IMR-90 (cell line): ENCODE measurements at regions not wholly inside any gene's neighbourhood (a gene's known extent, or its start where the extent isn't known, plus 50 kb on each side); places are given as distances from the start of the nearest gene placed in this dataset.

Experiments
- ATAC-seq: fragments of 200-7000 bp; cut with Tn5 transposase; 2 replicates; pipeline ENCODE4 v1.9.1; 2020; ENCODE audit warnings: low read depth, mild to moderate bottlenecking, moderate library complexity
- BruUV-seq: library from RNA; stranded (reverse); fragments of 400-500 nt; replicated peaks from 2 replicates; lab custom pipeline; 2021; lab: Mats Ljungman, UMichigan
- CTCF ChIA-PET: fragments of 300-600 bp; formaldehyde crosslinking; extraction: SDS; loops from one replicate; lab custom pipeline; 2021; ENCODE audit warnings: antibody characterized with exemption; lab: Yijun Ruan, JAX
- POLR2A ChIA-PET: fragments of 300-600 bp; sonication (Branson Sonifier 250); formaldehyde crosslinking; loops from one replicate; lab custom pipeline; 2022; ENCODE audit warnings: antibody characterized with exemption; ENCODE audit not compliant: unreplicated experiment; lab: Charles Lee
- DNase-seq: peaks from one replicate; pipeline ENCODE4 v3.0.0; 2013
- H2AFZ ChIP-seq: replicated peaks from 2 replicates; pipeline ENCODE3; 2013; ENCODE audit warnings: low read length, mild to moderate bottlenecking; ENCODE audit not compliant: poor library complexity
- H2AK5ac ChIP-seq: 2 replicates; pipeline ENCODE4 v1.6.1; 2013; ENCODE audit warnings: low read depth, low read length, inconsistent platforms
- H2AK9ac ChIP-seq: replicated peaks from 2 replicates; pipeline ENCODE3; 2013; ENCODE audit warnings: mild to moderate bottlenecking, low read depth, low read length, moderate library complexity; ENCODE audit not compliant: poor library complexity
- H2BK120ac ChIP-seq: 2 replicates; pipeline ENCODE4 v1.6.1; 2013; ENCODE audit warnings: low read depth, low read length, inconsistent platforms
- H2BK15ac ChIP-seq: 3 replicates; pipeline ENCODE4 v1.6.1; 2013; ENCODE audit warnings: low read depth, low read length, inconsistent platforms
- H2BK20ac ChIP-seq: 2 replicates; pipeline ENCODE4 v1.6.1; 2013; ENCODE audit warnings: low read depth, mild to moderate bottlenecking, inconsistent platforms, low read length, moderate library complexity
- H2BK5ac ChIP-seq: 2 replicates; pipeline ENCODE4 v1.6.1; 2013; ENCODE audit warnings: mild to moderate bottlenecking, low read depth, low read length, inconsistent platforms; ENCODE audit not compliant: poor library complexity, severe bottlenecking
- H3K14ac ChIP-seq: replicated peaks from 2 replicates; pipeline ENCODE4 v1.6.1; 2013; ENCODE audit warnings: low read depth, low read length, inconsistent platforms
- H3K18ac ChIP-seq: 2 replicates; pipeline ENCODE4 v1.6.1; 2013; ENCODE audit warnings: low read depth, low read length, control low read depth
- H3K23ac ChIP-seq: 2 replicates; pipeline ENCODE4 v1.6.1; 2013; ENCODE audit warnings: low read depth, low read length, inconsistent platforms
- H3K27ac ChIP-seq: 2 replicates; pipeline ENCODE4 v1.5.1; 2013; ENCODE audit warnings: mild to moderate bottlenecking, control low read depth, low read length; ENCODE audit not compliant: insufficient read depth
- H3K27me3 ChIP-seq: 2 replicates; pipeline ENCODE4 v1.6.1; 2013; ENCODE audit warnings: low read length; ENCODE audit not compliant: control insufficient read depth, insufficient read depth
- H3K36me3 ChIP-seq: 2 replicates; pipeline ENCODE4 v1.6.1; 2013; ENCODE audit warnings: low read length, mixed read lengths; ENCODE audit not compliant: control insufficient read depth, insufficient read depth
- H3K4ac ChIP-seq: 2 replicates; pipeline ENCODE4 v1.6.1; 2013; ENCODE audit warnings: low read depth, low read length, inconsistent platforms
- H3K4me1 ChIP-seq: 2 replicates; pipeline ENCODE4 v1.6.1; 2013; ENCODE audit warnings: low read length, mixed read lengths; ENCODE audit not compliant: control insufficient read depth, insufficient read depth
- H3K4me2 ChIP-seq: 2 replicates; pipeline ENCODE4 v1.6.1; 2013; ENCODE audit warnings: low read depth, mild to moderate bottlenecking, control low read depth, low read length, moderate library complexity
- H3K4me3 ChIP-seq: 2 replicates; pipeline ENCODE4 v1.5.1; 2013; ENCODE audit warnings: low read depth, mild to moderate bottlenecking, control low read depth, low read length, moderate library complexity; ENCODE audit not compliant: insufficient read depth
- H3K56ac ChIP-seq: 2 replicates; pipeline ENCODE4 v1.6.1; 2013; ENCODE audit warnings: low read length, inconsistent platforms; ENCODE audit not compliant: insufficient read depth; ENCODE audit errors: extremely low read depth
- H3K79me1 ChIP-seq, 2 experiments: 2 replicates each; pipeline ENCODE4 v1.6.1; 2013; ENCODE audit warnings: low read length in 2 of 2, inconsistent platforms in 1 of 2, low read depth in 1 of 2
- H3K9ac ChIP-seq: 2 replicates; pipeline ENCODE4 v1.6.1; 2013; ENCODE audit warnings: low read depth, low read length, control low read depth
- H3K9me1 ChIP-seq: 2 replicates; pipeline ENCODE4 v1.6.1; 2013; ENCODE audit warnings: low read length, inconsistent platforms; ENCODE audit not compliant: insufficient read depth
- H3K9me3 ChIP-seq: 2 replicates; pipeline ENCODE4 v1.6.1; 2013; ENCODE audit warnings: low read length; ENCODE audit not compliant: control insufficient read depth, insufficient read depth
- H4K20me1 ChIP-seq: 2 replicates; pipeline ENCODE4 v1.6.1; 2013; ENCODE audit warnings: low read length, inconsistent platforms; ENCODE audit not compliant: insufficient read depth
- H4K5ac ChIP-seq: 2 replicates; pipeline ENCODE4 v1.6.1; 2013; ENCODE audit warnings: mild to moderate bottlenecking, low read depth, low read length, control low read depth
- H4K8ac ChIP-seq, 2 experiments: 2 replicates each; pipeline ENCODE4 v1.6.1; 2013; ENCODE audit warnings: low read depth in 2 of 2, low read length in 2 of 2, control low read depth in 1 of 2, inconsistent platforms in 1 of 2
- H4K91ac ChIP-seq: 2 replicates; pipeline ENCODE4 v1.6.1; 2013; ENCODE audit warnings: low read depth, low read length, inconsistent platforms; ENCODE audit not compliant: insufficient read depth
- BHLHE40 ChIP-seq: fragments of 150-350 bp; IDR thresholded peaks from 2 replicates; pipeline ENCODE4 v1.6.1; 2016; ENCODE audit warnings: mild to moderate bottlenecking, low read depth, low read length
- CEBPB ChIP-seq: IDR thresholded peaks from 2 replicates; pipeline ENCODE4 v1.6.1; 2012; ENCODE audit warnings: low read depth, low read length, improper control_type of control experiment
- CHD1 ChIP-seq: IDR thresholded peaks from 2 replicates; pipeline ENCODE4 v1.6.1; 2012; ENCODE audit warnings: low read depth, low read length, improper control_type of control experiment
- FOS ChIP-seq: fragments of 150-350 bp; IDR thresholded peaks from 2 replicates; pipeline ENCODE4 v1.6.1; 2016; ENCODE audit warnings: low read depth, low read length
- MAFK ChIP-seq: IDR thresholded peaks from 2 replicates; pipeline ENCODE4 v1.6.1; 2012; ENCODE audit warnings: low read depth, low read length, improper control_type of control experiment
- MAZ ChIP-seq: IDR thresholded peaks from 2 replicates; pipeline ENCODE4 v1.6.1; 2012; ENCODE audit warnings: low read depth, mild to moderate bottlenecking, low read length, improper control_type of control experiment, moderate library complexity, borderline replicate concordance
- MXI1 ChIP-seq: IDR thresholded peaks from 2 replicates; pipeline ENCODE4 v1.6.1; 2012; ENCODE audit warnings: low read depth, mild to moderate bottlenecking, low read length, moderate library complexity, borderline replicate concordance
- NFE2L2 ChIP-seq: fragments of 150-350 bp; IDR thresholded peaks from 2 replicates; pipeline ENCODE4 v1.6.1; 2016; ENCODE audit warnings: low read depth, mild to moderate bottlenecking, low read length
- POLR2A ChIP-seq: IDR thresholded peaks from 2 replicates; pipeline ENCODE4 v1.6.1; 2012; ENCODE audit warnings: mild to moderate bottlenecking, low read depth, low read length
- RAD21 ChIP-seq: IDR thresholded peaks from 2 replicates; pipeline ENCODE4 v1.6.1; 2012; ENCODE audit warnings: low read length, improper control_type of control experiment
- RCOR1 ChIP-seq: IDR thresholded peaks from 2 replicates; pipeline ENCODE4 v1.6.1; 2012; ENCODE audit warnings: mild to moderate bottlenecking, low read length, improper control_type of control experiment; ENCODE audit not compliant: insufficient replicate concordance
- RFX5 ChIP-seq: IDR thresholded peaks from 2 replicates; pipeline ENCODE4 v1.8.0; 2012; ENCODE audit warnings: low read depth, mild to moderate bottlenecking, low read length, moderate library complexity
- SMC3 ChIP-seq: fragments of 150-350 bp; IDR thresholded peaks from 2 replicates; pipeline ENCODE4 v1.6.1; 2016; ENCODE audit warnings: low read depth, mild to moderate bottlenecking, antibody characterized with exemption, low read length, moderate library complexity
- WGBS, 2 experiments: methylation state at CpG; one replicate each; pipeline versions ENCODE4 v1.1.5 to v1.1.7; 2013; ENCODE audit warnings: missing lambda C conversion rate in 2 of 2; ENCODE audit not compliant: insufficient read length in 1 of 2; ENCODE audit errors: extremely low coverage in 2 of 2; 5-methylcytosine and 5-hydroxymethylcytosine counted together
- dilution Hi-C: fragments of 300-500 bp; cut with HindIII; formaldehyde crosslinking; loops from one replicate; pipeline ENCODE4 v1.14.3; 2018; ENCODE audit warnings: low sequenced_read_pairs; ENCODE audit not compliant: unreplicated experiment
- in situ Hi-C: fragments of 300-500 bp; cut with MboI; formaldehyde crosslinking; loops from 3 replicates; pipeline ENCODE4 v1.14.3; 2019; ENCODE audit warnings: low sequenced_read_pairs, inconsistent platforms, mixed read lengths
- intact Hi-C: fragments of 100-400 bp; cut with micrococcal nuclease; formaldehyde crosslinking; loops from 2 replicates; pipeline ENCODE4 v1.10.0; 2022
- TF ChIP-seq, protein P1 (sequence below): fragments of 150-350 bp; IDR thresholded peaks from 2 replicates; pipeline ENCODE4 v1.6.1; 2016; ENCODE audit warnings: low read depth, mild to moderate bottlenecking, low read length, moderate library complexity, borderline replicate concordance
- TF ChIP-seq, protein P2 (sequence below): conservative IDR thresholded peaks from 2 replicates; pipeline ENCODE4 v1.5.1; 2012; ENCODE audit warnings: mild to moderate bottlenecking, low read depth, low read length, improper control_type of control experiment
- TF ChIP-seq, protein P3 (sequence below): fragments of 150-350 bp; IDR thresholded peaks from 2 replicates; pipeline ENCODE4 v1.6.1; 2017; ENCODE audit warnings: mild to moderate bottlenecking, antibody characterized with exemption, low read length, low read depth

DNA sequence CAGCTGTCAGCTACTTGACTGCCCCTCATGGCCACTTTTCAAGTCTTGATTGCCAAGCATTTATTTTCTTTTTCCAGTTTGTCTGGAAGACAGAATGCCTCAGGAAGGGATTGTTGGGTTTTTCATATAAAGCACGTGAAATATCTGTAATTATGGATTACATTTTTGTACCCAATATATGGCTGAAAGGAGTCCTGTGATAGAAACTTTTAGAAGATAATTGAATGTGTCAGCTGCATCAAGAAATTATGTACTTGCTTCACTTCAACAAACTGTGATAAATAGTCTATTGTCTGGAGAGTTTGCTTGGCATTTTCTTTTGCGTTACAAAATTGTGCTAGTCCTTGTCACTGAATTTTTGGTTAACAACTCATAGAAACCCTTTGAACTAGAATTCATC, 247.9 kb upstream of the SLCO3A1 start:
- Histone ChIP-seq H2BK5ac (no peak overlapping the region), H4K20me1 (no peaks in the 10 kb centered on the region), H2BK15ac (no peak overlapping the region), H4K5ac (no peak overlapping the region), H3K27ac (no peak overlapping the region), H2BK20ac (no peak overlapping the region), H3K56ac (no peak overlapping the region), H2BK120ac (no peak overlapping the region), H3K4me1 (no peaks in the 10 kb centered on the region), H3K36me3 (no peaks in the 10 kb centered on the region), H4K91ac (no peak overlapping the region), H3K4me2 (no peak overlapping the region), H3K4me3 (no peak overlapping the region), H2AK5ac (no peak overlapping the region), H3K9me3 (no peaks in the 10 kb centered on the region), H3K9me1 (no peaks in the 10 kb centered on the region), H3K14ac (no peak overlapping the region), H3K9ac (no peak overlapping the region), H2AK9ac (no peak overlapping the region), H4K8ac (no peak overlapping the region), H3K27me3 (no peaks in the 10 kb centered on the region; the same call in 1 of the 2 replicates), H3K4ac (no peak overlapping the region), H2AFZ (no peak overlapping the region), H3K18ac (no peak overlapping the region), H3K79me1 (no peaks in the 10 kb centered on the region), H3K23ac (no peak overlapping the region)
- in situ Hi-C loops (no loop called here), dilution Hi-C loops (no loop called here), intact Hi-C loops (no loop called here)
- ChIA-PET CTCF (interaction anchor here (1.3 kb wide), 1 partner anchor 29 kb away, joined by 3 read pairs; no protein-coding TSS in a partner anchor), POLR2A (no interaction called here)
- ATAC-seq = no peak
- no TSS peak for BruUV-seq
- no CpG with 5 or more reads among the region's 2 CpGs for WGBS, 2 experiments
- DNase-seq = no peak
- TF ChIP-seq NFE2L2 (no peak), SMC3 (no peak), MAZ (no peak), CHD1 (no peak), BHLHE40 (no peak), CEBPB (no peak), RCOR1 (no peak), MXI1 (no peak), FOS (no peak), MAFK (no peak), POLR2A (no peak), RAD21 (no peak), RFX5 (no peak)
- TF ChIP-seq, protein P1, sequence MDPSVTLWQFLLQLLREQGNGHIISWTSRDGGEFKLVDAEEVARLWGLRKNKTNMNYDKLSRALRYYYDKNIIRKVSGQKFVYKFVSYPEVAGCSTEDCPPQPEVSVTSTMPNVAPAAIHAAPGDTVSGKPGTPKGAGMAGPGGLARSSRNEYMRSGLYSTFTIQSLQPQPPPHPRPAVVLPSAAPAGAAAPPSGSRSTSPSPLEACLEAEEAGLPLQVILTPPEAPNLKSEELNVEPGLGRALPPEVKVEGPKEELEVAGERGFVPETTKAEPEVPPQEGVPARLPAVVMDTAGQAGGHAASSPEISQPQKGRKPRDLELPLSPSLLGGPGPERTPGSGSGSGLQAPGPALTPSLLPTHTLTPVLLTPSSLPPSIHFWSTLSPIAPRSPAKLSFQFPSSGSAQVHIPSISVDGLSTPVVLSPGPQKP = no peak
- TF ChIP-seq, protein P2, sequence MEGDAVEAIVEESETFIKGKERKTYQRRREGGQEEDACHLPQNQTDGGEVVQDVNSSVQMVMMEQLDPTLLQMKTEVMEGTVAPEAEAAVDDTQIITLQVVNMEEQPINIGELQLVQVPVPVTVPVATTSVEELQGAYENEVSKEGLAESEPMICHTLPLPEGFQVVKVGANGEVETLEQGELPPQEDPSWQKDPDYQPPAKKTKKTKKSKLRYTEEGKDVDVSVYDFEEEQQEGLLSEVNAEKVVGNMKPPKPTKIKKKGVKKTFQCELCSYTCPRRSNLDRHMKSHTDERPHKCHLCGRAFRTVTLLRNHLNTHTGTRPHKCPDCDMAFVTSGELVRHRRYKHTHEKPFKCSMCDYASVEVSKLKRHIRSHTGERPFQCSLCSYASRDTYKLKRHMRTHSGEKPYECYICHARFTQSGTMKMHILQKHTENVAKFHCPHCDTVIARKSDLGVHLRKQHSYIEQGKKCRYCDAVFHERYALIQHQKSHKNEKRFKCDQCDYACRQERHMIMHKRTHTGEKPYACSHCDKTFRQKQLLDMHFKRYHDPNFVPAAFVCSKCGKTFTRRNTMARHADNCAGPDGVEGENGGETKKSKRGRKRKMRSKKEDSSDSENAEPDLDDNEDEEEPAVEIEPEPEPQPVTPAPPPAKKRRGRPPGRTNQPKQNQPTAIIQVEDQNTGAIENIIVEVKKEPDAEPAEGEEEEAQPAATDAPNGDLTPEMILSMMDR = no peak
- TF ChIP-seq, protein P3, sequence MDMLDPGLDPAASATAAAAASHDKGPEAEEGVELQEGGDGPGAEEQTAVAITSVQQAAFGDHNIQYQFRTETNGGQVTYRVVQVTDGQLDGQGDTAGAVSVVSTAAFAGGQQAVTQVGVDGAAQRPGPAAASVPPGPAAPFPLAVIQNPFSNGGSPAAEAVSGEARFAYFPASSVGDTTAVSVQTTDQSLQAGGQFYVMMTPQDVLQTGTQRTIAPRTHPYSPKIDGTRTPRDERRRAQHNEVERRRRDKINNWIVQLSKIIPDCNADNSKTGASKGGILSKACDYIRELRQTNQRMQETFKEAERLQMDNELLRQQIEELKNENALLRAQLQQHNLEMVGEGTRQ = no peak
